IMR-90 (cell line): ENCODE measurements at regions not wholly inside any gene's neighbourhood (a gene's known extent, or its start where the extent isn't known, plus 50 kb on each side); places are given as distances from the start of the nearest gene placed in this dataset.

Experiments used
- ATAC-seq: fragments of 200-7000 bp; cut with Tn5 transposase; 2 replicates; pipeline ENCODE4 v1.9.1; 2020; ENCODE audit warnings: low read depth, mild to moderate bottlenecking, moderate library complexity
- BruUV-seq: library from RNA; stranded (reverse); fragments of 400-500 nt; replicated peaks from 2 replicates; lab custom pipeline; 2021; lab: Mats Ljungman, UMichigan
- CTCF ChIA-PET: fragments of 300-600 bp; formaldehyde crosslinking; extraction: SDS; loops from one replicate; lab custom pipeline; 2021; ENCODE audit warnings: antibody characterized with exemption; lab: Yijun Ruan, JAX
- POLR2A ChIA-PET: fragments of 300-600 bp; sonication (Branson Sonifier 250); formaldehyde crosslinking; loops from one replicate; lab custom pipeline; 2022; ENCODE audit warnings: antibody characterized with exemption; ENCODE audit not compliant: unreplicated experiment; lab: Charles Lee
- DNase-seq: peaks from one replicate; pipeline ENCODE4 v3.0.0; 2013
- H2AFZ ChIP-seq: replicated peaks from 2 replicates; pipeline ENCODE3; 2013; ENCODE audit warnings: low read length, mild to moderate bottlenecking; ENCODE audit not compliant: poor library complexity
- H2AK5ac ChIP-seq: 2 replicates; pipeline ENCODE4 v1.6.1; 2013; ENCODE audit warnings: low read depth, low read length, inconsistent platforms
- H2AK9ac ChIP-seq: replicated peaks from 2 replicates; pipeline ENCODE3; 2013; ENCODE audit warnings: mild to moderate bottlenecking, low read depth, low read length, moderate library complexity; ENCODE audit not compliant: poor library complexity
- H2BK120ac ChIP-seq: 2 replicates; pipeline ENCODE4 v1.6.1; 2013; ENCODE audit warnings: low read depth, low read length, inconsistent platforms
- H2BK15ac ChIP-seq: 3 replicates; pipeline ENCODE4 v1.6.1; 2013; ENCODE audit warnings: low read depth, low read length, inconsistent platforms
- H2BK20ac ChIP-seq: 2 replicates; pipeline ENCODE4 v1.6.1; 2013; ENCODE audit warnings: low read depth, mild to moderate bottlenecking, inconsistent platforms, low read length, moderate library complexity
- H2BK5ac ChIP-seq: 2 replicates; pipeline ENCODE4 v1.6.1; 2013; ENCODE audit warnings: mild to moderate bottlenecking, low read depth, low read length, inconsistent platforms; ENCODE audit not compliant: poor library complexity, severe bottlenecking
- H3K14ac ChIP-seq: replicated peaks from 2 replicates; pipeline ENCODE4 v1.6.1; 2013; ENCODE audit warnings: low read depth, low read length, inconsistent platforms
- H3K18ac ChIP-seq: 2 replicates; pipeline ENCODE4 v1.6.1; 2013; ENCODE audit warnings: low read depth, low read length, control low read depth
- H3K23ac ChIP-seq: 2 replicates; pipeline ENCODE4 v1.6.1; 2013; ENCODE audit warnings: low read depth, low read length, inconsistent platforms
- H3K27ac ChIP-seq: 2 replicates; pipeline ENCODE4 v1.5.1; 2013; ENCODE audit warnings: mild to moderate bottlenecking, control low read depth, low read length; ENCODE audit not compliant: insufficient read depth
- H3K27me3 ChIP-seq: 2 replicates; pipeline ENCODE4 v1.6.1; 2013; ENCODE audit warnings: low read length; ENCODE audit not compliant: control insufficient read depth, insufficient read depth
- H3K36me3 ChIP-seq: 2 replicates; pipeline ENCODE4 v1.6.1; 2013; ENCODE audit warnings: low read length, mixed read lengths; ENCODE audit not compliant: control insufficient read depth, insufficient read depth
- H3K4ac ChIP-seq: 2 replicates; pipeline ENCODE4 v1.6.1; 2013; ENCODE audit warnings: low read depth, low read length, inconsistent platforms
- H3K4me1 ChIP-seq: 2 replicates; pipeline ENCODE4 v1.6.1; 2013; ENCODE audit warnings: low read length, mixed read lengths; ENCODE audit not compliant: control insufficient read depth, insufficient read depth
- H3K4me2 ChIP-seq: 2 replicates; pipeline ENCODE4 v1.6.1; 2013; ENCODE audit warnings: low read depth, mild to moderate bottlenecking, control low read depth, low read length, moderate library complexity
- H3K4me3 ChIP-seq: 2 replicates; pipeline ENCODE4 v1.5.1; 2013; ENCODE audit warnings: low read depth, mild to moderate bottlenecking, control low read depth, low read length, moderate library complexity; ENCODE audit not compliant: insufficient read depth
- H3K56ac ChIP-seq: 2 replicates; pipeline ENCODE4 v1.6.1; 2013; ENCODE audit warnings: low read length, inconsistent platforms; ENCODE audit not compliant: insufficient read depth; ENCODE audit errors: extremely low read depth
- H3K79me1 ChIP-seq, 2 experiments: 2 replicates each; pipeline ENCODE4 v1.6.1; 2013; ENCODE audit warnings: low read length in 2 of 2, inconsistent platforms in 1 of 2, low read depth in 1 of 2
- H3K9ac ChIP-seq: 2 replicates; pipeline ENCODE4 v1.6.1; 2013; ENCODE audit warnings: low read depth, low read length, control low read depth
- H3K9me1 ChIP-seq: 2 replicates; pipeline ENCODE4 v1.6.1; 2013; ENCODE audit warnings: low read length, inconsistent platforms; ENCODE audit not compliant: insufficient read depth
- H3K9me3 ChIP-seq: 2 replicates; pipeline ENCODE4 v1.6.1; 2013; ENCODE audit warnings: low read length; ENCODE audit not compliant: control insufficient read depth, insufficient read depth
- H4K20me1 ChIP-seq: 2 replicates; pipeline ENCODE4 v1.6.1; 2013; ENCODE audit warnings: low read length, inconsistent platforms; ENCODE audit not compliant: insufficient read depth
- H4K5ac ChIP-seq: 2 replicates; pipeline ENCODE4 v1.6.1; 2013; ENCODE audit warnings: mild to moderate bottlenecking, low read depth, low read length, control low read depth
- H4K8ac ChIP-seq, 2 experiments: 2 replicates each; pipeline ENCODE4 v1.6.1; 2013; ENCODE audit warnings: low read depth in 2 of 2, low read length in 2 of 2, control low read depth in 1 of 2, inconsistent platforms in 1 of 2
- H4K91ac ChIP-seq: 2 replicates; pipeline ENCODE4 v1.6.1; 2013; ENCODE audit warnings: low read depth, low read length, inconsistent platforms; ENCODE audit not compliant: insufficient read depth
- CEBPB ChIP-seq: IDR thresholded peaks from 2 replicates; pipeline ENCODE4 v1.6.1; 2012; ENCODE audit warnings: low read depth, low read length, improper control_type of control experiment
- MAZ ChIP-seq: IDR thresholded peaks from 2 replicates; pipeline ENCODE4 v1.6.1; 2012; ENCODE audit warnings: low read depth, mild to moderate bottlenecking, low read length, improper control_type of control experiment, moderate library complexity, borderline replicate concordance
- WGBS, 2 experiments: methylation state at CpG; one replicate each; pipeline versions ENCODE4 v1.1.5 to v1.1.7; 2013; ENCODE audit warnings: missing lambda C conversion rate in 2 of 2; ENCODE audit not compliant: insufficient read length in 1 of 2; ENCODE audit errors: extremely low coverage in 2 of 2; 5-methylcytosine and 5-hydroxymethylcytosine counted together
- dilution Hi-C: fragments of 300-500 bp; cut with HindIII; formaldehyde crosslinking; loops from one replicate; pipeline ENCODE4 v1.14.3; 2018; ENCODE audit warnings: low sequenced_read_pairs; ENCODE audit not compliant: unreplicated experiment
- in situ Hi-C: fragments of 300-500 bp; cut with MboI; formaldehyde crosslinking; loops from 3 replicates; pipeline ENCODE4 v1.14.3; 2019; ENCODE audit warnings: low sequenced_read_pairs, inconsistent platforms, mixed read lengths
- intact Hi-C: fragments of 100-400 bp; cut with micrococcal nuclease; formaldehyde crosslinking; loops from 2 replicates; pipeline ENCODE4 v1.10.0; 2022

- Histone ChIP-seq H2AK5ac (no peak overlapping the region), H3K4me3 (no peak overlapping the region), H3K36me3 (no peaks in the 10 kb centered on the region), H3K4me1 (no peaks in the 10 kb centered on the region), H4K5ac (no peak overlapping the region), H3K27ac (no peak overlapping the region), H3K9me3 (no peaks in the 10 kb centered on the region), H2AFZ (no peak overlapping the region), H3K4ac (no peak overlapping the region), H3K79me1 (no peaks in the 10 kb centered on the region), H3K56ac (no peak overlapping the region), H3K14ac (no peak overlapping the region), H2AK9ac (no peak overlapping the region), H4K8ac (no peak overlapping the region), H3K9ac (no peak overlapping the region), H3K9me1 (no peaks in the 10 kb centered on the region), H3K18ac (no peak overlapping the region), H3K4me2 (no peak overlapping the region), H3K27me3 (peaks cover 2% of the 10 kb centered on the region; the same call in 1 of the 2 replicates), H2BK120ac (no peak overlapping the region), H4K91ac (no peak overlapping the region), H4K20me1 (no peaks in the 10 kb centered on the region), H2BK20ac (no peak overlapping the region), H2BK5ac (no peak overlapping the region), H3K23ac (no peak overlapping the region), H2BK15ac (no peak overlapping the region)
- BruUV-seq = no TSS peak
- no peak for TF ChIP-seq CEBPB
- TF ChIP-seq MAZ = no peak
- DNase-seq (no peak), ATAC-seq (no peak)
- in situ Hi-C loops (no loop called here), intact Hi-C loops (no loop called here), dilution Hi-C loops (no loop called here)
- WGBS, 2 experiments = no CpG with 5 or more reads among the region's 1 CpG
- ChIA-PET CTCF (no interaction called here), POLR2A (no interaction called here)
Observed at GRCh38 chrX:20333672-20334071, 67.0 kb upstream of the RPS6KA3 start.
